ENCODE measurements at regions not wholly inside any gene's neighbourhood (a gene's known extent, or its start where the extent isn't known, plus 50 kb on each side); places are given as distances from the start of the nearest gene placed in this dataset.

GRCh38 chr18:73431620-73432019 lies 563.8 kb upstream of the NETO1 start:
- TF ChIP-seq POLR2AphosphoS5 (IDR thresholded peaks at IDR 0.05) (no peak), CTCF (IDR thresholded peaks at IDR 0.05) (no peak), POLR2A (IDR thresholded peaks at IDR 0.05; ENCODE audit: low read depth) (no peak), EP300 (IDR thresholded peaks at IDR 0.05) (no peak)
